ENCODE measurements at regions not wholly inside any gene's neighbourhood (a gene's known extent, or its start where the extent isn't known, plus 50 kb on each side); places are given as distances from the start of the nearest gene placed in this dataset.

DNA sequence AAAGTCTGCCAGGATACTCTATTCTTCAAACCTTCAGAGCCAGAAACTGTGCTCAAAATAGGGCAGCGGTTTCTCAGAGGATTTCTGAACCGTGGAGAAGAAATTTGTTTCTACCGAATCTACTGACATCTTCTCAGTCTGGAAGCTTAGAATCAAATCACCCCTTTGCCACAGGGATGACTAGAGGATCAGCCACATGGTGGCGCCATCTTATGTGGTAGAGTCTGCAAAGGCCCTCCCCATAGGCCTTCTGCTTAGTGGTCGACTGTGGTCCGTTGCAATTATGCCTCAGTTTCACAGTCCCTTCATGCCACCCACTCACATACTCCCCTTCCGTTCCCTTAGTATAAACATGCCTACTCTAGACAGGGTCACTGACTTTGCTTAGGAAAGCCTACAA lies 680.7 kb upstream of the SPANXN1 start:
- no peaks in the 10 kb centered on the region for H3K27me3 ChIP-seq (ENCODE audit: control insufficient read depth, extremely low read depth, insufficient read depth, low read length)
- H3K4me1 ChIP-seq (ENCODE audit: control insufficient read depth, extremely low read depth, insufficient read depth, low read length) = no peaks in the 10 kb centered on the region
- no peak overlapping the region for H3K4me2 ChIP-seq (ENCODE audit: control insufficient read depth, extremely low read depth, insufficient read depth, low read depth, low read length)
- no peaks in the 10 kb centered on the region for H4K20me1 ChIP-seq (ENCODE audit: control insufficient read depth, extremely low read depth, insufficient read depth, low read length)
- no peaks in the 10 kb centered on the region for H3K9me3 ChIP-seq (ENCODE audit: control insufficient read depth, low read depth, low read length)
- H2AFZ ChIP-seq (ENCODE audit: control insufficient read depth, low read length) = no peak overlapping the region
- no peaks in the 10 kb centered on the region for H3K36me3 ChIP-seq (ENCODE audit: control insufficient read depth in 2 of 2, extremely low read depth in 1 of 2, insufficient read depth in 2 of 2, low read length in 2 of 2)
- no peaks in the 10 kb centered on the region for H3K79me2 ChIP-seq (ENCODE audit: control insufficient read depth, insufficient read depth, low read length)
- no peaks in the 10 kb centered on the region for H3K9me1 ChIP-seq (ENCODE audit: control insufficient read depth, extremely low read depth, insufficient read depth, low read length)
- FAIRE-seq = no peak
- TF ChIP-seq EZH2 (IDR thresholded peaks at IDR 0.05; ENCODE audit: low read length) = no peak
- TF ChIP-seq, protein P1, sequence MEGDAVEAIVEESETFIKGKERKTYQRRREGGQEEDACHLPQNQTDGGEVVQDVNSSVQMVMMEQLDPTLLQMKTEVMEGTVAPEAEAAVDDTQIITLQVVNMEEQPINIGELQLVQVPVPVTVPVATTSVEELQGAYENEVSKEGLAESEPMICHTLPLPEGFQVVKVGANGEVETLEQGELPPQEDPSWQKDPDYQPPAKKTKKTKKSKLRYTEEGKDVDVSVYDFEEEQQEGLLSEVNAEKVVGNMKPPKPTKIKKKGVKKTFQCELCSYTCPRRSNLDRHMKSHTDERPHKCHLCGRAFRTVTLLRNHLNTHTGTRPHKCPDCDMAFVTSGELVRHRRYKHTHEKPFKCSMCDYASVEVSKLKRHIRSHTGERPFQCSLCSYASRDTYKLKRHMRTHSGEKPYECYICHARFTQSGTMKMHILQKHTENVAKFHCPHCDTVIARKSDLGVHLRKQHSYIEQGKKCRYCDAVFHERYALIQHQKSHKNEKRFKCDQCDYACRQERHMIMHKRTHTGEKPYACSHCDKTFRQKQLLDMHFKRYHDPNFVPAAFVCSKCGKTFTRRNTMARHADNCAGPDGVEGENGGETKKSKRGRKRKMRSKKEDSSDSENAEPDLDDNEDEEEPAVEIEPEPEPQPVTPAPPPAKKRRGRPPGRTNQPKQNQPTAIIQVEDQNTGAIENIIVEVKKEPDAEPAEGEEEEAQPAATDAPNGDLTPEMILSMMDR (optimal IDR thresholded peaks at IDR 0.05 in 1 of 3, IDR thresholded peaks at IDR 0.05 in 1 of 3, conservative IDR thresholded peaks at IDR 0.05 in 1 of 3; ENCODE audit: extremely low read depth in 1 of 3, insufficient read depth in 2 of 3, low read length in 3 of 3) = peak; percentile 14 to 44 (median 32)
- no peak for DNase-seq (ENCODE audit: low read depth, low spot score)
- dilution Hi-C loops (cut with MboI; ENCODE audit: extremely low pct_ligation_motif_present, low sequenced_read_pairs) = no loop called here
- no peak overlapping the region for H3K4me3 ChIP-seq (ENCODE audit: control insufficient read depth in 2 of 3, extremely low read depth in 1 of 3, insufficient read depth in 2 of 3, low read depth in 1 of 3, low read length in 3 of 3)
- no peak overlapping the region for H3K9ac ChIP-seq (ENCODE audit: control insufficient read depth, extremely low read depth, insufficient read depth, low read length)
- no peak overlapping the region for H3K27ac ChIP-seq (ENCODE audit: control insufficient read depth, insufficient read depth, low read length)

DNA sequence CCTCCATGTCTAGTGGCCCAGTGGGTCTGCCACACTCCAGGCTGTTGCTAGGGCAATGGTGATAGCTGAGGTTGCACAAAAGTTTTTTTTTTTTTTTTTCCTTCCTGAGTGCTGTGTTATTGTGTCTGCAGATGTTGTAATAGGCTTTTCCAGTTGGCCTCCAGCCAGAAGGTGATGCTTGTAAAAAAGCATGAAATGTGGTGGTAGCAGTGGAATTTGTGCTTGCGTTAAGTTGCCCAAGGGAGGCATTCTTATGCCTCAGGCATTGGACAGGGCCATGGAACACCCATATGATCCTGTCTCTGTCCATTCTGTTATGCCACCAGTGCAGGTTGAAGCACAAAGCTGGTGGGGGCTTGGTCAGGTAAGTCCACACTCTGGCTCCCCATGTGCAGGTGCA lies 660.5 kb upstream of the SPANXN1 start:
- DNase-seq (ENCODE audit: low read depth, low spot score) (peak; percentile 2), FAIRE-seq (no peak)
- dilution Hi-C loops (cut with MboI; ENCODE audit: extremely low pct_ligation_motif_present, low sequenced_read_pairs) = no loop called here
- Histone ChIP-seq H3K27ac (ENCODE audit: control insufficient read depth, insufficient read depth, low read length) (no peak overlapping the region), H3K9me1 (ENCODE audit: control insufficient read depth, extremely low read depth, insufficient read depth, low read length) (no peaks in the 10 kb centered on the region), H4K20me1 (ENCODE audit: control insufficient read depth, extremely low read depth, insufficient read depth, low read length) (no peaks in the 10 kb centered on the region), H3K79me2 (ENCODE audit: control insufficient read depth, insufficient read depth, low read length) (no peaks in the 10 kb centered on the region), H3K4me1 (ENCODE audit: control insufficient read depth, extremely low read depth, insufficient read depth, low read length) (no peaks in the 10 kb centered on the region), H3K27me3 (ENCODE audit: control insufficient read depth, extremely low read depth, insufficient read depth, low read length) (no peaks in the 10 kb centered on the region), H3K4me2 (ENCODE audit: control insufficient read depth, extremely low read depth, insufficient read depth, low read depth, low read length) (no peak overlapping the region), H3K9me3 (ENCODE audit: control insufficient read depth, low read depth, low read length) (no peaks in the 10 kb centered on the region), H2AFZ (ENCODE audit: control insufficient read depth, low read length) (no peak overlapping the region), H3K4me3 (ENCODE audit: control insufficient read depth in 2 of 3, extremely low read depth in 1 of 3, insufficient read depth in 2 of 3, low read depth in 1 of 3, low read length in 3 of 3) (no peak overlapping the region), H3K36me3 (ENCODE audit: control insufficient read depth in 2 of 2, extremely low read depth in 1 of 2, insufficient read depth in 2 of 2, low read length in 2 of 2) (no peaks in the 10 kb centered on the region), H3K9ac (ENCODE audit: control insufficient read depth, extremely low read depth, insufficient read depth, low read length) (no peak overlapping the region)
- TF ChIP-seq, protein P1 (optimal IDR thresholded peaks at IDR 0.05 in 1 of 3, IDR thresholded peaks at IDR 0.05 in 1 of 3, conservative IDR thresholded peaks at IDR 0.05 in 1 of 3; ENCODE audit: extremely low read depth in 1 of 3, insufficient read depth in 2 of 3, low read length in 3 of 3) = no peak
